ENCODE measurements at regions not wholly inside any gene's neighbourhood (a gene's known extent, or its start where the extent isn't known, plus 50 kb on each side); places are given as distances from the start of the nearest gene placed in this dataset.

GRCh38 chr5:62969409-62970120 lies 390.9 kb downstream of the LRRC70 start:
- H2AFZ ChIP-seq (ENCODE audit: low read length), result 0 out of 2 replicates have a peak overlapping the region, but pooled peaks have one; percentile 76
- TF ChIP-seq, protein P1, sequence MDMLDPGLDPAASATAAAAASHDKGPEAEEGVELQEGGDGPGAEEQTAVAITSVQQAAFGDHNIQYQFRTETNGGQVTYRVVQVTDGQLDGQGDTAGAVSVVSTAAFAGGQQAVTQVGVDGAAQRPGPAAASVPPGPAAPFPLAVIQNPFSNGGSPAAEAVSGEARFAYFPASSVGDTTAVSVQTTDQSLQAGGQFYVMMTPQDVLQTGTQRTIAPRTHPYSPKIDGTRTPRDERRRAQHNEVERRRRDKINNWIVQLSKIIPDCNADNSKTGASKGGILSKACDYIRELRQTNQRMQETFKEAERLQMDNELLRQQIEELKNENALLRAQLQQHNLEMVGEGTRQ (IDR thresholded peaks at IDR 0.05; ENCODE audit: low read length), result no peak
- TF ChIP-seq CHD1 (IDR thresholded peaks at IDR 0.05; ENCODE audit: low read depth, low read length), result no peak
- TF ChIP-seq, protein P2, sequence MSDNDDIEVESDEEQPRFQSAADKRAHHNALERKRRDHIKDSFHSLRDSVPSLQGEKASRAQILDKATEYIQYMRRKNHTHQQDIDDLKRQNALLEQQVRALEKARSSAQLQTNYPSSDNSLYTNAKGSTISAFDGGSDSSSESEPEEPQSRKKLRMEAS (IDR thresholded peaks at IDR 0.05), result no peak
- TF ChIP-seq TEAD4 (IDR thresholded peaks at IDR 0.05; ENCODE audit: low read depth, low read length), result no peak
- TF ChIP-seq TBP (IDR thresholded peaks at IDR 0.05; ENCODE audit: low read depth, low read length), result no peak
- TF ChIP-seq ASH2L (IDR thresholded peaks at IDR 0.05; ENCODE audit: low read length), result no peak
- no peak for TF ChIP-seq MAFK (IDR thresholded peaks at IDR 0.05; ENCODE audit: low read depth, low read length)
- no peak for TF ChIP-seq POLR2A (IDR thresholded peaks at IDR 0.05; ENCODE audit: control extremely low read depth in 1 of 2, low read depth in 2 of 2, low read length in 2 of 2)
- TF ChIP-seq, protein P3, sequence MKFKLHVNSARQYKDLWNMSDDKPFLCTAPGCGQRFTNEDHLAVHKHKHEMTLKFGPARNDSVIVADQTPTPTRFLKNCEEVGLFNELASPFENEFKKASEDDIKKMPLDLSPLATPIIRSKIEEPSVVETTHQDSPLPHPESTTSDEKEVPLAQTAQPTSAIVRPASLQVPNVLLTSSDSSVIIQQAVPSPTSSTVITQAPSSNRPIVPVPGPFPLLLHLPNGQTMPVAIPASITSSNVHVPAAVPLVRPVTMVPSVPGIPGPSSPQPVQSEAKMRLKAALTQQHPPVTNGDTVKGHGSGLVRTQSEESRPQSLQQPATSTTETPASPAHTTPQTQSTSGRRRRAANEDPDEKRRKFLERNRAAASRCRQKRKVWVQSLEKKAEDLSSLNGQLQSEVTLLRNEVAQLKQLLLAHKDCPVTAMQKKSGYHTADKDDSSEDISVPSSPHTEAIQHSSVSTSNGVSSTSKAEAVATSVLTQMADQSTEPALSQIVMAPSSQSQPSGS (IDR thresholded peaks at IDR 0.05; ENCODE audit: low read length), result no peak
- no peak for TF ChIP-seq TCF12 (IDR thresholded peaks at IDR 0.05; ENCODE audit: low read depth, low read length)
- TF ChIP-seq GABPA (IDR thresholded peaks at IDR 0.05; ENCODE audit: borderline replicate concordance, insufficient read depth, low read length), result no peak

More at GRCh38 chr5:62969409-62970120, 390.9 kb downstream of the LRRC70 start:
- H3K23ac ChIP-seq (ENCODE audit: insufficient read length), result no peak overlapping the region
- no peak overlapping the region for H2BK5ac ChIP-seq (ENCODE audit: low read depth, low read length)
- H2BK120ac ChIP-seq (replicated peaks; ENCODE audit: low read depth, low read length), result no peak overlapping the region
- no peak overlapping the region for H3K14ac ChIP-seq (ENCODE audit: insufficient read length)
- H3K79me2 ChIP-seq (ENCODE audit: control insufficient read depth in 1 of 2, insufficient read depth in 2 of 2, low read length in 2 of 2), result no peaks in the 10 kb centered on the region
- H4K5ac ChIP-seq (ENCODE audit: insufficient read length, low read depth, low read length), result no peak overlapping the region
- H2AK5ac ChIP-seq (ENCODE audit: low read depth, low read length), result no peak overlapping the region
- H3K4me1 ChIP-seq (replicated peaks in 1 of 4; ENCODE audit: control insufficient read depth in 3 of 4, insufficient read depth in 4 of 4, low read length in 3 of 4), result no peaks in the 10 kb centered on the region
- no peak overlapping the region for H3K9ac ChIP-seq (replicated peaks in 1 of 4; ENCODE audit: extremely low read depth in 1 of 4, low read depth in 3 of 4, low read length in 3 of 4)
- no peak overlapping the region for H4K91ac ChIP-seq (replicated peaks; ENCODE audit: insufficient read length, low read length)
- ChIA-PET POLR2A (ENCODE audit: partially characterized antibody) (no interaction called here), CTCF (ENCODE audit: partially characterized antibody) (interaction anchor here (0.9 to 1.1 kb wide), 2 partner anchors 8 to 674 kb away, joined by 3 read pairs; no protein-coding TSS in a partner anchor)
- no peak overlapping the region for H2BK15ac ChIP-seq (ENCODE audit: low read length)
- no peaks in the 10 kb centered on the region for H3K23me2 ChIP-seq (ENCODE audit: low read depth, low read length)
- no peaks in the 10 kb centered on the region for H4K20me1 ChIP-seq (replicated peaks in 1 of 2; ENCODE audit: control insufficient read depth in 1 of 2, insufficient read depth in 2 of 2, low read length in 2 of 2)
- H3K27ac ChIP-seq (ENCODE audit: low read depth, low read length), result no peak overlapping the region
- 93% methylated on average over 10 of the region's 10 CpGs; no CpG with 5 or more reads in 1 of the 2 experiments for WGBS, 2 experiments (ENCODE audit: extremely low coverage in 1 of 2, insufficient coverage in 1 of 2, insufficient read length in 1 of 2, insufficient replicate concordance in 2 of 2, low coverage in 1 of 2, low lambda C conversion rate in 2 of 2, missing lambda C conversion rate in 1 of 2)
- H3K18ac ChIP-seq (ENCODE audit: extremely low read depth, low read length), result no peak overlapping the region
- no peak overlapping the region for H3K4me3 ChIP-seq (ENCODE audit: extremely low read depth in 1 of 4, insufficient read depth in 2 of 4, low read depth in 3 of 4, low read length in 4 of 4)
- no peak overlapping the region for H2BK12ac ChIP-seq (ENCODE audit: low read depth, low read length)
- H3K79me1 ChIP-seq (ENCODE audit: low read depth, low read length), result no peaks in the 10 kb centered on the region
- DNase-seq (ENCODE audit: low read depth in 1 of 2, low spot score in 2 of 2) (no peak), FAIRE-seq (no peak)
- H3K36me3 ChIP-seq (ENCODE audit: control insufficient read depth in 2 of 4, insufficient read depth in 4 of 4, low read length in 3 of 4), result peaks cover 0 to 5% (median 0%) of the 10 kb centered on the region in 4 experiments; a peak in 2 of 8 replicates
- no peak overlapping the region for H3K56ac ChIP-seq (replicated peaks; ENCODE audit: insufficient read length, low read depth, low read length)
- H3K9me3 ChIP-seq (ENCODE audit: insufficient read depth in 2 of 2, low read depth in 1 of 2, low read length in 1 of 2), result peaks cover 11 to 14% of the 10 kb centered on the region in 2 experiments
- no peak overlapping the region for H4K8ac ChIP-seq (ENCODE audit: extremely low read depth, insufficient read depth, low read length)
- no peaks in the 10 kb centered on the region for H3K27me3 ChIP-seq (replicated peaks in 1 of 4; ENCODE audit: control insufficient read depth in 3 of 4, extremely low read depth in 1 of 4, insufficient read depth in 3 of 4, low read length in 3 of 4)
- no peak overlapping the region for H2BK20ac ChIP-seq (ENCODE audit: low read length)
- no peak overlapping the region for H3K4ac ChIP-seq (replicated peaks; ENCODE audit: insufficient read length, low read depth, low read length)
- H3K4me2 ChIP-seq (ENCODE audit: insufficient read depth in 1 of 2, low read depth in 2 of 2, low read length in 2 of 2), result no peak overlapping the region

Data from H1 (cell line).